Adrenal gland (tissue), 9 donors: ENCODE measurements at regions not wholly inside any gene's neighbourhood (a gene's known extent, or its start where the extent isn't known, plus 50 kb on each side); places are given as distances from the start of the nearest gene placed in this dataset.

Experiments used
- DNase-seq, 7 donors: peaks; one replicate each; pipeline ENCODE4 v3.0.0-alpha.2; 2019 to 2020
- H3K27ac ChIP-seq, 5 donors: fragments of 200-600 bp; sonication (generic) in 4 of 5; 1 replicate in 3 of 5; 2 replicates in 2 of 5; pipeline versions ENCODE4 v1.5.1 to v1.8.0; 2016 to 2020; ENCODE audit warnings: mild to moderate bottlenecking in 1 of 5
- H3K27me3 ChIP-seq: fragments of 200-600 bp; 2 replicates; pipeline ENCODE4 v1.8.0; 2021
- H3K36me3 ChIP-seq, 2 donors: fragments of 200-600 bp; replicated peaks in 1 of 2; 1 replicate in 1 of 2; 2 replicates in 1 of 2; pipeline versions ENCODE4 v1.5.1 to v1.8.0; 2018 to 2022
- H3K4me1 ChIP-seq, 2 donors: fragments of 200-600 bp; replicated peaks in 1 of 2; 1 replicate in 1 of 2; 2 replicates in 1 of 2; pipeline versions ENCODE4 v1.5.1 to v1.8.0; 2018 to 2021
- H3K4me3 ChIP-seq, 4 donors: fragments of 200-600 bp; sonication (generic) in 3 of 4; one replicate each; pipeline ENCODE4 v1.5.1; 2016 to 2018
- H3K9me3 ChIP-seq, 3 donors: fragments of 200-600 bp; sonication (generic) in 1 of 3; replicated peaks in 1 of 3; 1 replicate in 2 of 3; 2 replicates in 1 of 3; pipeline versions ENCODE4 v1.5.1 to v1.8.0; 2016 to 2021
- CTCF ChIP-seq, 6 experiments: fragments of 450-650 bp in 4 of 6; fragments of 200-600 bp in 2 of 6; sonication (generic) in 1 of 6; IDR thresholded peaks; 1 replicate in 5 of 6; 2 replicates in 1 of 6; pipeline versions ENCODE4 v1.5.1 to v1.8.0; 2016 to 2021; ENCODE audit warnings: antibody characterized with exemption in 6 of 6, mild to moderate bottlenecking in 2 of 6, moderate library complexity in 1 of 6
- POLR2A ChIP-seq, 2 donors: fragments of 450-650 bp; IDR thresholded peaks; one replicate each; pipeline ENCODE4 v1.6.1; 2017; ENCODE audit warnings: antibody characterized with exemption in 2 of 2, mild to moderate bottlenecking in 2 of 2, moderate library complexity in 1 of 2
- WGBS, 4 donors: extraction: QIAGEN DNeasy Blood & Tissue Kit in 2 of 4; methylation state at CpG; one replicate each; pipeline versions ENCODE4 v1.1.5 to v1.1.7; 2013 to 2017; 5-methylcytosine and 5-hydroxymethylcytosine counted together
- intact Hi-C, 2 donors: fragments of 100-400 bp; cut with DNase I; formaldehyde crosslinking; loops; one replicate each; pipeline versions ENCODE4 v1.14.1 to v1.15.0; 2022 to 2023
- donor health status: healthy with polysubstance abuse.
- donor health status: Bipolar disorder and iron deficiency.
- donor health status: DM: yes; HTN: yes; CAD: no.
- donor health status: DM: no; HTN: no; CAD: no.
- donor health status: DM: no; HTN: no; CAD: no.

GRCh38 chr2:65802298-65802942, 370.0 kb upstream of the SPRED2 start:
- Histone ChIP-seq H3K4me1 (no peaks in the 10 kb centered on the region), H3K27ac (no peak overlapping the region), H3K4me3 (no peak overlapping the region), H3K9me3 (peaks cover 0 to under 1% (median 0%) of the 10 kb centered on the region in 3 donors), H3K27me3 (no peaks in the 10 kb centered on the region), H3K36me3 (no peaks in the 10 kb centered on the region)
- DNase-seq = no peak
- WGBS, 4 donors = 51 to 60% (median 58%) methylated on average over 6 of the region's 6 CpGs
- no peak for TF ChIP-seq POLR2A (IDR thresholded peaks at IDR 0.05)
- TF ChIP-seq CTCF (IDR thresholded peaks at IDR 0.05) = no peak
- intact Hi-C loops = no loop called here

DNA sequence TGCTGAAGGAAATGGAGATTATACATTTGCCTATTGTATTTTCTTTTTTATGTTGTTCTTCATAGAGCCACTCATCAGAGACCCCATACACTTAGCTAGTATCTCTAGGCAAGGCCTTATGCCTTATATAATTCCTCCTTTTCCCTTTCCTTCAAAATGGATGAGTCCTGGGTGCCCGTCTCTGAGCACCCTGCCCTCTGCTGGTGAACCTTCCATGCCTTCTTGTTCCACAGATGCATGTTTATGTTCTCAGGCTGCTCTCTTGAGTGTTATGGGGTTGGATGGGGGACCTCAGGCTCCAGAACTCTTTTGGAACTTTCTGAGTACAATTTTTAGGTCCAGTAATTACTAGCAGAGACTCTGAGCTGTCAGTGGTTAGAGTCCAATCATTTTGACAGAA, 368.6 kb upstream of the SPRED2 start:
- TF ChIP-seq CTCF (IDR thresholded peaks at IDR 0.05) (peak in 2 of 6 experiments; percentile 22), POLR2A (IDR thresholded peaks at IDR 0.05) (no peak)
- WGBS, 4 donors = 54 to 65% (median 62%) methylated on average over 1 of the region's 1 CpG

GRCh38 chr2:65799141-65799854, 366.9 kb upstream of the SPRED2 start:
- intact Hi-C loops = no loop called here
- 75 to 90% (median 88%) methylated on average over 5 of the region's 5 CpGs for WGBS, 4 donors
- Histone ChIP-seq H3K4me3 (no peak overlapping the region), H3K27ac (no peak overlapping the region), H3K36me3 (no peaks in the 10 kb centered on the region), H3K27me3 (no peaks in the 10 kb centered on the region), H3K9me3 (no peaks in the 10 kb centered on the region), H3K4me1 (no peaks in the 10 kb centered on the region)
- TF ChIP-seq CTCF (IDR thresholded peaks at IDR 0.05) = no peak
- no peak for TF ChIP-seq POLR2A (IDR thresholded peaks at IDR 0.05)
- no peak for DNase-seq

More for the DNA sequence above, 368.6 kb upstream of the SPRED2 start:
- Histone ChIP-seq H3K4me1 (no peaks in the 10 kb centered on the region), H3K27ac (no peak overlapping the region), H3K36me3 (no peaks in the 10 kb centered on the region), H3K27me3 (no peaks in the 10 kb centered on the region), H3K4me3 (no peak overlapping the region), H3K9me3 (no peaks in the 10 kb centered on the region)
- peak in 1 of 7 donors; percentile 8 for DNase-seq
- intact Hi-C loops = no loop called here

GRCh38 chr2:65798641-65799040, 366.2 kb upstream of the SPRED2 start:
- DNase-seq = no peak
- 79 to 90% (median 86%) methylated on average over 11 of the region's 11 CpGs for WGBS, 4 donors
- intact Hi-C loops = no loop called here

More at GRCh38 chr2:65798641-65799040, 366.2 kb upstream of the SPRED2 start:
- Histone ChIP-seq H3K4me1 (no peaks in the 10 kb centered on the region), H3K27ac (no peak overlapping the region), H3K9me3 (no peaks in the 10 kb centered on the region), H3K27me3 (no peaks in the 10 kb centered on the region), H3K4me3 (no peak overlapping the region), H3K36me3 (no peaks in the 10 kb centered on the region)
- TF ChIP-seq POLR2A (IDR thresholded peaks at IDR 0.05) (no peak), CTCF (IDR thresholded peaks at IDR 0.05) (no peak)
